Stomach smooth muscle (tissue), 2 donors: ENCODE measurements at regions not wholly inside any gene's neighbourhood (a gene's known extent, or its start where the extent isn't known, plus 50 kb on each side); places are given as distances from the start of the nearest gene placed in this dataset.

ENCODE experiments used
- H3K27ac ChIP-seq: one replicate; pipeline ENCODE4 v1.7.0; 2013; ENCODE audit warnings: mild to moderate bottlenecking, low read length, inconsistent platforms
- H3K27me3 ChIP-seq, 2 donors: one replicate each; pipeline ENCODE4 v1.7.0; 2013; ENCODE audit warnings: low read length in 2 of 2; ENCODE audit not compliant: insufficient read depth in 2 of 2, control insufficient read depth in 1 of 2
- H3K36me3 ChIP-seq, 2 donors: one replicate each; pipeline ENCODE4 v1.7.0; 2013; ENCODE audit warnings: low read length in 2 of 2; ENCODE audit not compliant: control insufficient read depth in 2 of 2, insufficient read depth in 2 of 2
- H3K4me1 ChIP-seq: one replicate; pipeline ENCODE4 v1.7.0; 2013; ENCODE audit warnings: low read length; ENCODE audit not compliant: control insufficient read depth, insufficient read depth
- H3K4me3 ChIP-seq, 2 donors: one replicate each; pipeline ENCODE4 v1.7.0; 2013; ENCODE audit warnings: low read length in 2 of 2
- H3K9ac ChIP-seq, 2 donors: one replicate each; pipeline ENCODE4 v1.7.0; 2013; ENCODE audit warnings: low read length in 2 of 2, mild to moderate bottlenecking in 1 of 2
- H3K9me3 ChIP-seq, 2 donors: one replicate each; pipeline ENCODE4 v1.7.0; 2013; ENCODE audit warnings: low read length in 2 of 2; ENCODE audit not compliant: control insufficient read depth in 2 of 2
- donor health status: healthy.
- donor health status: Pancreatic carcinoma.

DNA sequence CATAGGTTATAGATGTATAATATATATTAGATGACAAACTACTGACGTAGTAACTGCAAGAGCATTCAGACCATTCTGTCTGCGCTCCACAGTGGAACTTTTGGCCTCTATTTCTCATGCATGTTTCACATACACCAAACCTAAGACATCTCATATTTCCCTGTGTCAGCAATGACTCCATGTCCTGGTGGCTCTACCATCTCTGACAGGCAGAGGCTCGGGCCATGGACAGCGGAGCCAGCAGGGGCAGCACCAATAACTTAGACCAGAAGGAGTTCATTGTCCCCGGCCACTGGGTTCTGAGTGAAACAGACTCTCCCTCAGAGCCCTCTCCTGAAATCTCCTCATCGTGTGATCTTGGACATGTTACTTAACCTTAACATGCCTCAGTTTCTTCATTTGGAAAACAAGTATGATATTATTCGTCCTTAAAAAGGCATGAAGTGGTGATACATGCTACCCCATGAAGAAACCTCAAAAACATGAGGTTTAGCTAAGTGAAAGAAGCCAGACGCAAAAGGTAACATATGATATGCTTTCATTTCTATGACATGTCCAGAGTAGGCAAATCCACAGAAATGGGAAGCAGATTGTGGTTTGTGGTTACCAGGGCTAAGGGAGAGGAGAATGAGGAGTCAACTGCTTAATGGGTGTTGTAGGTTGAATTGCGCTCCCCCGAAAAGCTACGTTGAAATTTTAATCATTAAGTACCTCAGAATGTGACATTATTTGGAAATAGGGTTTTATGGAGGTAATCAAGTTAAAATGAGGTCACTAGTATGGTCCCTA lies 564.0 kb upstream of the JARID2 start:
- Histone ChIP-seq H3K27me3 (no peaks in the 10 kb centered on the region), H3K4me3 (no peak overlapping the region), H3K27ac (no peak overlapping the region), H3K36me3 (no peaks in the 10 kb centered on the region), H3K9me3 (no peaks in the 10 kb centered on the region), H3K4me1 (no peaks in the 10 kb centered on the region), H3K9ac (no peak overlapping the region)

DNA sequence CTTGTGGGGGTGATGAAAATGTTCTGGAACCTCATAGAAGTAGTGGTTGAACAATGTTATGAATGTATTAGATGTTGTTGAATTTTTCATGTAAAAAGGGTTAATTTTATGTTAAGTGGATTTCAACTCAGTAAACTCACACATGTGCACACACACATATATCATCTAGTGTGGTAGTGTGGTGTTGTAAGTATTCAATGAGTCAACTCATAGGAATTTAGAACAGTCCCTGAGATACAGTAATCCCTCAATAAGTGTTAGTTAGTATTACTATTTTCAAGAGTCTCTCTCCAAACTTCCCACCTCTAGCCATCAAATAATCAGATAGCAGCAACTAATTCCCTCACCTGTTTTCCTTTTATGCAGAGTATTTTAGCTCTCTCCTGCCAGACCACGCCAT lies 563.1 kb upstream of the JARID2 start:
- Histone ChIP-seq H3K27ac (no peak overlapping the region), H3K4me3 (no peak overlapping the region), H3K36me3 (no peaks in the 10 kb centered on the region), H3K9me3 (no peaks in the 10 kb centered on the region), H3K9ac (no peak overlapping the region), H3K27me3 (no peaks in the 10 kb centered on the region), H3K4me1 (no peaks in the 10 kb centered on the region)

DNA sequence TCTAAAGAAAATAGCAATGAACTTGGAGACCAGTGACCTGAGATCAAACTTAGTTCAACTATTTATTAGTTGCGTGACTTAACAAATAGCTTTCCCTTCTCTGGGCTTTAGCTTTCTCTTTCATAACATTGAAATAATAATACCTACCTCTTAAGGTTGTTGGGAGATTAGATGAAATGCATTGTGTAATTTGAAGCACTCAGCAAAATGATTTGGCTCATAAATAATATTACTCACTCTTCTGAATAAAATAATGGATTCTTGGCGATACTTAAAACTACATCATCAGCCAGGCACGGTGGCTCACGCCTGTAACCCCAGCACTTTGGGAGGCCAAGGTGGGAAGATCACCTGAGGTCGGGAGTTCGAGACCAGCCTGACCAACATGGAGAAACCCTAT lies 556.2 kb upstream of the JARID2 start:
- Histone ChIP-seq H3K27me3 (no peaks in the 10 kb centered on the region), H3K4me1 (peaks cover 2% of the 10 kb centered on the region), H3K9ac (no peak overlapping the region), H3K27ac (no peak overlapping the region), H3K9me3 (no peaks in the 10 kb centered on the region), H3K4me3 (no peak overlapping the region), H3K36me3 (no peaks in the 10 kb centered on the region)

DNA sequence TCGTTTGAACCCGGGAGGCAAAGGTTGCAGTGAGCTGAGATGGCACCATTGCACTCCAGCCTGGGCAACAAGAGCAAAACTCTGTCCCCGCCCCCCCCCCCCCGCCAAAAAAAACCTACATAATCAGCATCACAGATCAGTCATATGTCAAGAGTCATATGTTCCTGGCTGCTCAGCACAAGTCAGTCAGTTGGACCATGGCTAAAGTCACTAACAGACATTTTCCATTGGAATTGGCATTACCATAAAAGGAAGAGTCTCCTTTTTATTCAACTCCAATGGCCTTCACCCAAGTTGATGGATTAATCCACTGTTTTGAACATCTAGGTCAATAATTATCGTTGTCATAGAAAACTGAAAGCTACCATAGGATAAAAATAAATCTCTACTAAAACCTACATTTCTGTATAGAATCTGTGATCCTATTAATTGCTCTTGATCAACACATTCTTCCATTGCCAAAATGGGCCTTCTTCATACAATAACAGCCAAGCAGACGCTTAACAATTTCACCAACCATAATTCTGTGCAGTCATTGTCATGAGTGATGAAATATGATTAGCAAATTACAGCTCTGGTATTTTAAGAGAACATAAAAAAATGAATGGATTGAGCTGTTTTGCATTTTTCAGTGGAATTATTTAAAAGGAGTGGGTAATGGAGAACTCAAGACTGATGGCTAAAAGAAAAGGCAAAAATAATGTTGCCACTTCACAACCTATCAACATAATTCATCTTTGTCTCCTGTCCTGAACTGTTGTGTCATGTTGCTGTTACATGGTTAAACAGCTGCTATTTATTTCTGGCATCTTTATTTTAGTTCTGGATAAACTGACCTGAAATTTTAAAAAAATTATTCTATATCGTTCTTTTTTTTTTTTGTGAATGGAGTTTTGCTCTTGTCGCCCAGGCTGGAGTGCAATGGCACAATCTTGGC lies 555.5 kb upstream of the JARID2 start:
- no peak overlapping the region for H3K27ac ChIP-seq
- no peak overlapping the region for H3K4me3 ChIP-seq
- H3K36me3 ChIP-seq, result no peaks in the 10 kb centered on the region
- no peaks in the 10 kb centered on the region for H3K27me3 ChIP-seq
- H3K9me3 ChIP-seq, result no peaks in the 10 kb centered on the region
- H3K9ac ChIP-seq, result no peak overlapping the region
- peaks cover 2% of the 10 kb centered on the region for H3K4me1 ChIP-seq

DNA sequence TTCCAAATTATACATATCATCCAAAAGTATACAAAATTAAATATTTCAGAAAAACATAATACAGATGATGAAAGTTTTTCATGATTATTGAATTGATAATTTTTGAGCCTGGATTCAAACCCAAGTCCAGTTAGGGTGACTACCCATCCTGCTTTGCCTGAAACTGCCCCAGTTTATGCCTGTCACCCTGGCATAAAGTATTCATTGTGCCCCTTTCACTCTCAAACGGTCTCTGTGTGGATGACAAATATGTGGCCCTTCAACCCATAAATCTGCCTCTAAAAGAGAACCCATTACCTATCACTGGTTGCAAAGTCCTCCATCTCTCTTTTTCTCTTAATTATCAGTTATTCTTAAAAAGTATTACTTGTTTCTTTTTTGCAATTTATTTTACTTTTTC lies 553.7 kb upstream of the JARID2 start:
- no peak overlapping the region for H3K4me3 ChIP-seq
- no peaks in the 10 kb centered on the region for H3K36me3 ChIP-seq
- H3K27me3 ChIP-seq, result no peaks in the 10 kb centered on the region
- peaks cover 2% of the 10 kb centered on the region for H3K4me1 ChIP-seq
- H3K27ac ChIP-seq, result no peak overlapping the region
- no peaks in the 10 kb centered on the region for H3K9me3 ChIP-seq
- H3K9ac ChIP-seq, result no peak overlapping the region

DNA sequence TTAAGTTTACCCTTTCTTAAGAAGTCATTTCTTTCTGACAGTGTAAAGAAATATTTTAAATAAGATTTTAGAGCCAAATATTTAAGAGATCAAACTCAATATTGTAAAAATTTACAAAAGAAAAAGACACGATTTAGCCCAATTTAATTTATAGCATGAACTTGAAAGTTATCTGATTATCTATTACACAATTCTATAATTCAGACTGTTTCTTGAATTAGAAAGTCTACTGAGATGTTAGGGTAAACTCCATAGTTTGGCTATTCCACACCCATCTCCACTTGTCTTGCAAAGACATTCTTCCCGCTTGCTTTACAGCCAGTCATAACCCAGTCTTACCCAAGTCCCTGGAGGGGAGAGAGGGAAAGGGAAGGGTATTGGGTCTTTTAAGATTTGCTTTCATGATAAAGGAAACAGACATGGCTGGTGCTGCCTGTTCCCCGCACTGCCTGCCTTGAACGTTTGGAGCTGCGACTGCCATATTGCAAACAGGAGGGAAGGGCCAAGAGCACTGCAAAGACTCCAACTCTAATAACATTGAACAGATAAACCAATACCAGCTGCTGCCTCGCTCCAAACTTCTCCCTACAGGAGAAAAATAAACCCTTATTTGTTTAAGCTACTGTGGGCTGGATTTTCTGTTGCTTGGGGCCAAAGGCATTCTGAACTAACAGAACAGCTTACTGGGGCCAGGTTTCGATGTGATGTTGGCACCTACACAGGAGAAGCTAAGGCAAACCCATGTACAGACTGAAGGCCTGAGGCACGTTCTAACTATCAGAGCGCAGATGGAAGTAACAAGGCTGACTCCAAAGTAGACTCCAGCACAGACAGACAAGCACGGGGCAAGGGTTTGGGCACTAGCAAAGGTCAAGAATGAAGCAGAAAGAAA lies 552.3 kb upstream of the JARID2 start:
- no peak overlapping the region for H3K4me3 ChIP-seq
- no peaks in the 10 kb centered on the region for H3K9me3 ChIP-seq
- no peak overlapping the region for H3K9ac ChIP-seq
- H3K27me3 ChIP-seq, result no peaks in the 10 kb centered on the region
- H3K27ac ChIP-seq, result no peak overlapping the region
- H3K36me3 ChIP-seq, result no peaks in the 10 kb centered on the region
- peaks cover 2% of the 10 kb centered on the region for H3K4me1 ChIP-seq

DNA sequence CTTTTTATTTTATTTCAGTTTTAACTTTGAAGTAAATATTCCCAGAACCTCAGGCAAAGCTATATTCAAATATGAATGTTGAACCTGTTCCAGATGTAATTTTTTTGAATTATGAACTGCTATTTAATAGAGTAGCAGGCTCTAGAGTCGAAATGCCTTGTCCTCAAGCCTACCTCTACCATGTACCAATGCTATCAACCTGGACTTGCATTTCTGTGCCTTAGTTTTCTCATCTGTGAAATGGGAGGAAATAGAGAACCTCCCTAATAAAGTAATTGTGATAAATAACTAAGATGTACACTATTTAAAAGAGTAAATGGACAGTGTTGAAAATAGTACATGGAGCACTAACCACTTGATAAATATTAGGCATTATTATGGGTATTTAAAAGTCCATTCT lies 551.6 kb upstream of the JARID2 start:
- H3K9ac ChIP-seq, result no peak overlapping the region
- no peaks in the 10 kb centered on the region for H3K9me3 ChIP-seq
- H3K27me3 ChIP-seq, result no peaks in the 10 kb centered on the region
- no peak overlapping the region for H3K27ac ChIP-seq
- H3K4me1 ChIP-seq, result peaks cover 2% of the 10 kb centered on the region
- no peaks in the 10 kb centered on the region for H3K36me3 ChIP-seq
- H3K4me3 ChIP-seq, result no peak overlapping the region

DNA sequence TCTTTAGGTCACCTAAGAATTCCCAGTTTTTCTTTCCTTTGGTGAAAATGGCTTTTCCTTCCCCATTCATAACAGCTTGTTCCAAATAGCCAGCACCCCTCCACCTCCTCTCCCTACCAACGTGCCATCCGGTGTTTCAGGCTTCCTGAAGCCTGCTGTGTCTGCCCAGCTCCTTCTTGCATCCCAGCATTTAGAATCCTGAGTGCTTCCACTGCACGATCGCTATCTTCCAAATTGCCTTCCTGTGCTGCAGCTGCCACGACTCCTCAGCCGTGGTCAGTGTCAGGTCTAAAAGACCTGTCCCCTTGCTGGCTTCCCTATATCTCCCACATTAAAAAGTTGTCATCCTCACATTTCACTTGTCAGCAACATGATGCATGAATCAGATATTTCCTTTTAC lies 550.3 kb upstream of the JARID2 start:
- no peak overlapping the region for H3K27ac ChIP-seq

DNA sequence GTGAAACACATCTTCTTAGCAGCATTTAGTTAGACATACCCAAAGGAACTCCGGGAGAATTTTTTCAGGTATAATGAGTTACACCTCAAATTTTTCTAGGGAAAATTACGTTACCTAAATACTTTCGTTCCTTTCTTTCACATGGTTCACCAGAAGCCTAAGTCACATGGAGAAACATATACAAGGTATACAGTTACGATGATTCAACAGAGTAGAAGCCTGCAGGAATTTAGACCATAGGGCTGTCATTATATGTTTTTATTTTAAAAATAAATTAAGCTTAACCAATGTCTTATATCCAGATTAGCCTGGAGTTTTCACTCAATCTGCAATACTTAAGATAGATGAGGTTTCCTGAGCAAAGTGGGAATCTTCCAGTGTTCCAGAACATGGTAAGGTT lies 549.5 kb upstream of the JARID2 start:
- H3K27me3 ChIP-seq, result no peaks in the 10 kb centered on the region
- peaks cover 2% of the 10 kb centered on the region for H3K4me1 ChIP-seq
- H3K27ac ChIP-seq, result no peak overlapping the region
- peaks cover 0 to 3% of the 10 kb centered on the region in 2 donors for H3K9me3 ChIP-seq
- no peak overlapping the region for H3K4me3 ChIP-seq
- H3K9ac ChIP-seq, result no peak overlapping the region
- no peaks in the 10 kb centered on the region for H3K36me3 ChIP-seq

More for the DNA sequence above, 550.3 kb upstream of the JARID2 start:
- Histone ChIP-seq H3K9me3 (peaks cover 0 to 3% of the 10 kb centered on the region in 2 donors), H3K9ac (no peak overlapping the region), H3K27me3 (no peaks in the 10 kb centered on the region), H3K4me3 (no peak overlapping the region), H3K4me1 (peaks cover 2% of the 10 kb centered on the region), H3K36me3 (no peaks in the 10 kb centered on the region)

DNA sequence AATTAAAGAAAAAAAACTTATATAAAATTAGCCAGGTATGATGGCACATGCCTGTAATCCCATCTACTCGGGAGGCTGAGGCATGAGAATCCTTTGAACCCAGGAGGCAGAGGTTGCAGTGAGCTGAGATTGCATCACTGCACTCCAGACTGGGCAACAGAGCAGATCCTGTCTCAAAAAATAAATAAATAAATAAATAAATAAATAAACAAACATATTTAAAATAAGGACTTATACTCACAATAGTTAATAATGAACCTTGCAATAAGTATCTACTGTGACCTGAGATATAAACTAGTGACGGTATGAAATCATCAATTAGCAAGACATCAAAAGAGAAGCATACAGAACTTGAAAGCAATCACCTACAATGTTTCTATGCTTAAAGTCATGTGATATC lies 548.4 kb upstream of the JARID2 start:
- no peaks in the 10 kb centered on the region for H3K36me3 ChIP-seq

More for the DNA sequence above, 548.4 kb upstream of the JARID2 start:
- H3K4me1 ChIP-seq, result peaks cover 2% of the 10 kb centered on the region
- H3K4me3 ChIP-seq, result no peak overlapping the region
- H3K27ac ChIP-seq, result no peak overlapping the region
- no peaks in the 10 kb centered on the region for H3K27me3 ChIP-seq
- H3K9ac ChIP-seq, result no peak overlapping the region
- H3K9me3 ChIP-seq, result peaks cover 0 to 3% of the 10 kb centered on the region in 2 donors
